HepG2 (cell line): ENCODE measurements at regions not wholly inside any gene's neighbourhood (a gene's known extent, or its start where the extent isn't known, plus 50 kb on each side); places are given as distances from the start of the nearest gene placed in this dataset.

Experiments used
- CBFB ChIP-seq: sonication (generic); formaldehyde crosslinking; IDR thresholded peaks from 2 replicates; pipeline ENCODE4 v1.4.0; 2020; ENCODE audit warnings: missing genetic modification reagents
- HNRNPUL1 ChIP-seq: fragments of 200-400 bp; formaldehyde crosslinking; IDR thresholded peaks from 2 replicates; pipeline ENCODE4 v1.6.1; 2017; ENCODE audit warnings: low read depth, mild to moderate bottlenecking, low read length, moderate library complexity
- MAFK ChIP-seq, 2 experiments: IDR thresholded peaks in 1 of 2; conservative IDR thresholded peaks in 1 of 2; 2 replicates each; pipeline ENCODE4 v1.6.1; 2011; ENCODE audit warnings: improper control_type of control experiment in 2 of 2, low read length in 2 of 2
- ZNF773 ChIP-seq: sonication (generic); formaldehyde crosslinking; IDR thresholded peaks from 2 replicates; pipeline ENCODE4 v1.4.0; 2020; ENCODE audit warnings: missing genetic modification reagents, borderline replicate concordance
- ZSCAN30 ChIP-seq: sonication (generic); formaldehyde crosslinking; IDR thresholded peaks from 2 replicates; pipeline ENCODE4 v1.5.0; 2020; ENCODE audit warnings: mild to moderate bottlenecking, missing genetic modification reagents
- TF ChIP-seq, protein P1 (sequence below): sonication (generic); formaldehyde crosslinking; IDR thresholded peaks from 2 replicates; pipeline ENCODE4 v1.5.0; 2020; ENCODE audit warnings: mild to moderate bottlenecking, missing genetic modification reagents, borderline replicate concordance
- TF ChIP-seq, protein P2 (sequence below): sonication (generic); formaldehyde crosslinking; IDR thresholded peaks from 2 replicates; pipeline ENCODE4 v1.4.0; 2020; ENCODE audit warnings: mild to moderate bottlenecking, missing genetic modification reagents, borderline replicate concordance
- TF ChIP-seq, protein P3 (sequence below): sonication (generic); formaldehyde crosslinking; IDR thresholded peaks from 2 replicates; pipeline ENCODE4 v1.8.1; 2022; ENCODE audit warnings: mild to moderate bottlenecking, missing genetic modification reagents

DNA sequence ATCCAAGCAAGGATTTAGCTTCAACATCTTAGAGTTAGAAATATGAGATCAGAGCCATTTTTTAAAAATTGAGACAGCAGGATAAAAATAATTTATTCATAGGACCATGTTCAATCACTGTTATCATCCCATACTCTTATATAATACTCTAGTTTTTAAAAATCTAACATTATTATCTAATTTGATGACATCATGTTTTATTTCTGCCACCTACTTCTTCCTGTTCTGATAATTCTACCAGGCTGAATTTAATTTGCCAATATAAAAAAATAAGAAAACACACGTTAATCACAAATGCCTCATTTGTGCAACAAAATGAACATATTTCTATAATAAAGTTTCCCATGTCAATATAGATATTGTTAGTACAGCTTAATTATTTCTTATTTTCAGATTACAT, 621.7 kb downstream of the KCNJ3 start (continued):
- TF ChIP-seq, protein P1, sequence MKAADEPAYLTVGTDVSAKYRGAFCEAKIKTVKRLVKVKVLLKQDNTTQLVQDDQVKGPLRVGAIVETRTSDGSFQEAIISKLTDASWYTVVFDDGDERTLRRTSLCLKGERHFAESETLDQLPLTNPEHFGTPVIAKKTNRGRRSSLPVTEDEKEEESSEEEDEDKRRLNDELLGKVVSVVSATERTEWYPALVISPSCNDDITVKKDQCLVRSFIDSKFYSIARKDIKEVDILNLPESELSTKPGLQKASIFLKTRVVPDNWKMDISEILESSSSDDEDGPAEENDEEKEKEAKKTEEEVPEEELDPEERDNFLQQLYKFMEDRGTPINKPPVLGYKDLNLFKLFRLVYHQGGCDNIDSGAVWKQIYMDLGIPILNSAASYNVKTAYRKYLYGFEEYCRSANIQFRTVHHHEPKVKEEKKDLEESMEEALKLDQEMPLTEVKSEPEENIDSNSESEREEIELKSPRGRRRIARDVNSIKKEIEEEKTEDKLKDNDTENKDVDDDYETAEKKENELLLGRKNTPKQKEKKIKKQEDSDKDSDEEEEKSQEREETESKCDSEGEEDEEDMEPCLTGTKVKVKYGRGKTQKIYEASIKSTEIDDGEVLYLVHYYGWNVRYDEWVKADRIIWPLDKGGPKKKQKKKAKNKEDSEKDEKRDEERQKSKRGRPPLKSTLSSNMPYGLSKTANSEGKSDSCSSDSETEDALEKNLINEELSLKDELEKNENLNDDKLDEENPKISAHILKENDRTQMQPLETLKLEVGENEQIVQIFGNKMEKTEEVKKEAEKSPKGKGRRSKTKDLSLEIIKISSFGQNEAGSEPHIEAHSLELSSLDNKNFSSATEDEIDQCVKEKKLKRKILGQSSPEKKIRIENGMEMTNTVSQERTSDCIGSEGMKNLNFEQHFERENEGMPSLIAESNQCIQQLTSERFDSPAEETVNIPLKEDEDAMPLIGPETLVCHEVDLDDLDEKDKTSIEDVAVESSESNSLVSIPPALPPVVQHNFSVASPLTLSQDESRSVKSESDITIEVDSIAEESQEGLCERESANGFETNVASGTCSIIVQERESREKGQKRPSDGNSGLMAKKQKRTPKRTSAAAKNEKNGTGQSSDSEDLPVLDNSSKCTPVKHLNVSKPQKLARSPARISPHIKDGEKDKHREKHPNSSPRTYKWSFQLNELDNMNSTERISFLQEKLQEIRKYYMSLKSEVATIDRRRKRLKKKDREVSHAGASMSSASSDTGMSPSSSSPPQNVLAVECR (CRISPR knock-in tag), result no peak
- TF ChIP-seq HNRNPUL1 (no peak), CBFB (CRISPR knock-in tag) (no peak), ZSCAN30 (no peak), MAFK (conservative IDR thresholded peaks at IDR 0.05 in 1 of 2, IDR thresholded peaks at IDR 0.05 in 1 of 2; ENCODE audit: low read length in 2 of 2) (peak; percentile 20 to 39; a peak in 1 of 4 replicates), ZNF773 (CRISPR knock-in tag) (no peak)
- TF ChIP-seq, protein P2, sequence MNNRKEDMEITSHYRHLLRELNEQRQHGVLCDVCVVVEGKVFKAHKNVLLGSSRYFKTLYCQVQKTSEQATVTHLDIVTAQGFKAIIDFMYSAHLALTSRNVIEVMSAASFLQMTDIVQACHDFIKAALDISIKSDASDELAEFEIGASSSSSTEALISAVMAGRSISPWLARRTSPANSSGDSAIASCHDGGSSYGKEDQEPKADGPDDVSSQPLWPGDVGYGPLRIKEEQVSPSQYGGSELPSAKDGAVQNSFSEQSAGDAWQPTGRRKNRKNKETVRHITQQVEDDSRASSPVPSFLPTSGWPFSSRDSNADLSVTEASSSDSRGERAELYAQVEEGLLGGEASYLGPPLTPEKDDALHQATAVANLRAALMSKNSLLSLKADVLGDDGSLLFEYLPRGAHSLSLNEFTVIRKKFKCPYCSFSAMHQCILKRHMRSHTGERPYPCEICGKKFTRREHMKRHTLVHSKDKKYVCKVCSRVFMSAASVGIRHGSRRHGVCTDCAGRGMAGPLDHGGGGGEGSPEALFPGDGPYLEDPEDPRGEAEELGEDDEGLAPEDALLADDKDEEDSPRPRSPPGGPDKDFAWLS, result no peak
- TF ChIP-seq, protein P3, sequence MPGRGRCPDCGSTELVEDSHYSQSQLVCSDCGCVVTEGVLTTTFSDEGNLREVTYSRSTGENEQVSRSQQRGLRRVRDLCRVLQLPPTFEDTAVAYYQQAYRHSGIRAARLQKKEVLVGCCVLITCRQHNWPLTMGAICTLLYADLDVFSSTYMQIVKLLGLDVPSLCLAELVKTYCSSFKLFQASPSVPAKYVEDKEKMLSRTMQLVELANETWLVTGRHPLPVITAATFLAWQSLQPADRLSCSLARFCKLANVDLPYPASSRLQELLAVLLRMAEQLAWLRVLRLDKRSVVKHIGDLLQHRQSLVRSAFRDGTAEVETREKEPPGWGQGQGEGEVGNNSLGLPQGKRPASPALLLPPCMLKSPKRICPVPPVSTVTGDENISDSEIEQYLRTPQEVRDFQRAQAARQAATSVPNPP (CRISPR knock-in tag), result no peak
